RWPE2 (cell line): ENCODE measurements at regions not wholly inside any gene's neighbourhood (a gene's known extent, or its start where the extent isn't known, plus 50 kb on each side); places are given as distances from the start of the nearest gene placed in this dataset.

Experiments
- ATAC-seq: fragments of 200-7000 bp; cut with Tn5 transposase; 3 replicates; pipeline ENCODE4 v1.9.1; 2021; ENCODE audit warnings: low read depth
- DNase-seq: peaks from one replicate; pipeline ENCODE4 v3.0.0-alpha.2; 2020; ENCODE audit warnings: low spot score
- H3K27ac ChIP-seq: fragments of 450-650 bp; 2 replicates; pipeline ENCODE4 v1.5.1; 2017; ENCODE audit warnings: mild to moderate bottlenecking; ENCODE audit not compliant: poor library complexity, severe bottlenecking
- H3K27me3 ChIP-seq: fragments of 250-450 bp; sonication (Bioruptor Pico); 2 replicates; pipeline ENCODE4 v1.5.1; 2021; ENCODE audit warnings: mild to moderate bottlenecking, moderate library complexity; ENCODE audit not compliant: insufficient read depth, poor library complexity, severe bottlenecking
- H3K36me3 ChIP-seq: fragments of 250-450 bp; sonication (Bioruptor Pico); 2 replicates; pipeline ENCODE4 v1.5.1; 2020; ENCODE audit warnings: low read depth, mild to moderate bottlenecking, moderate library complexity
- H3K4me1 ChIP-seq: fragments of 250-450 bp; sonication (Bioruptor Pico); 2 replicates; pipeline ENCODE4 v1.5.1; 2021; ENCODE audit warnings: mild to moderate bottlenecking, moderate library complexity; ENCODE audit not compliant: insufficient read depth, poor library complexity, severe bottlenecking
- H3K4me3 ChIP-seq: fragments of 250-450 bp; sonication (Bioruptor Pico); 2 replicates; pipeline ENCODE4 v1.5.1; 2021; ENCODE audit warnings: mild to moderate bottlenecking, moderate library complexity; ENCODE audit not compliant: severe bottlenecking
- H3K9me3 ChIP-seq: fragments of 250-450 bp; sonication (Bioruptor Pico); 2 replicates; pipeline ENCODE4 v1.5.1; 2021; ENCODE audit warnings: mild to moderate bottlenecking, moderate library complexity; ENCODE audit not compliant: severe bottlenecking
- TF ChIP-seq, protein P1 (sequence below): fragments of 450-650 bp; IDR thresholded peaks from one replicate; pipeline ENCODE4 v1.5.1; 2017; ENCODE audit warnings: mild to moderate bottlenecking, moderate library complexity; ENCODE audit not compliant: poor library complexity, severe bottlenecking

DNA sequence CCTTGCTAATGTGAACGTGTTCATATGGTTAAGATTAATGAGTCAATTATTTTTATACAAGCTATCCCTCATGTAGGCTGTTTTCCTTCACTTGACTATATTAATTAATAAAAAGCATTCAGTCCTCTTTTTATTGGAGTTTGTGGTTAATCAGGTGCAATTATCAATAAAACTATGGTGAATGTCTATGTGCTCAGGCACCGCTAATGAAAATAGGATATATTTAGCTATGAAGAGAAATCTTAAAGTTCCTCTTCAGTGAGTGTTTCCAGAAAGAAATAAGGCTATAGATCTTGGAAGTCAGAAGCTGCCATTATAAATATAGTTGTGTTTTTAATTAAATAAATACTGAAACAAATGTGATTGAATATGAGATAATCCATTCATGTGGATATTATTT is 422.1 kb downstream of the DMAC1 start:
- Histone ChIP-seq H3K36me3 (no peaks in the 10 kb centered on the region), H3K27me3 (no peaks in the 10 kb centered on the region), H3K9me3 (no peaks in the 10 kb centered on the region), H3K4me1 (no peaks in the 10 kb centered on the region), H3K4me3 (no peak overlapping the region), H3K27ac (no peak overlapping the region)
- ATAC-seq (no peak), DNase-seq (no peak)
- TF ChIP-seq, protein P1, sequence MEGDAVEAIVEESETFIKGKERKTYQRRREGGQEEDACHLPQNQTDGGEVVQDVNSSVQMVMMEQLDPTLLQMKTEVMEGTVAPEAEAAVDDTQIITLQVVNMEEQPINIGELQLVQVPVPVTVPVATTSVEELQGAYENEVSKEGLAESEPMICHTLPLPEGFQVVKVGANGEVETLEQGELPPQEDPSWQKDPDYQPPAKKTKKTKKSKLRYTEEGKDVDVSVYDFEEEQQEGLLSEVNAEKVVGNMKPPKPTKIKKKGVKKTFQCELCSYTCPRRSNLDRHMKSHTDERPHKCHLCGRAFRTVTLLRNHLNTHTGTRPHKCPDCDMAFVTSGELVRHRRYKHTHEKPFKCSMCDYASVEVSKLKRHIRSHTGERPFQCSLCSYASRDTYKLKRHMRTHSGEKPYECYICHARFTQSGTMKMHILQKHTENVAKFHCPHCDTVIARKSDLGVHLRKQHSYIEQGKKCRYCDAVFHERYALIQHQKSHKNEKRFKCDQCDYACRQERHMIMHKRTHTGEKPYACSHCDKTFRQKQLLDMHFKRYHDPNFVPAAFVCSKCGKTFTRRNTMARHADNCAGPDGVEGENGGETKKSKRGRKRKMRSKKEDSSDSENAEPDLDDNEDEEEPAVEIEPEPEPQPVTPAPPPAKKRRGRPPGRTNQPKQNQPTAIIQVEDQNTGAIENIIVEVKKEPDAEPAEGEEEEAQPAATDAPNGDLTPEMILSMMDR: no peak

DNA sequence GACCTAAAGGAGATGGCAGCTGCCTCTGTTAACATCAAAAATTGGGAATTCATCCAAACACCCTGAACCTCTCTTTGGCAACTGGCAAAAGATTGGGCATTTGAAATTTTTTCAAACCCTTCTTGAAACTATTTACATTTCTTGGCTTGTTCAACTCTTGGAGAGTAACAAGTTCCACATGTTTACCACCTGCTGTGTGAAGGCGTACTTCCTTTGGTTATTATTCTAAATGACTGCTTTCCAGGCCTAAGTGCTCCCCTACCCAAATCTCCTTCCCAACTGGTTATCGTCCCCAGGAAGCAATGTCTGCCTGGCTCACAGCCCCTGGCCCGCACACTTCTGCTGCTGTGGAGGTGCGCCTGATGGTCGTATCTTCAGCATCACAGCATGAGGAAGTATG is 422.7 kb downstream of the DMAC1 start:
- DNase-seq: no peak
- ATAC-seq: no peak
- H3K27ac ChIP-seq: no peak overlapping the region
- H3K4me1 ChIP-seq: no peaks in the 10 kb centered on the region
- no peaks in the 10 kb centered on the region for H3K27me3 ChIP-seq
- no peaks in the 10 kb centered on the region for H3K9me3 ChIP-seq
- TF ChIP-seq, protein P1: no peak
- H3K4me3 ChIP-seq: no peak overlapping the region
- no peaks in the 10 kb centered on the region for H3K36me3 ChIP-seq

DNA sequence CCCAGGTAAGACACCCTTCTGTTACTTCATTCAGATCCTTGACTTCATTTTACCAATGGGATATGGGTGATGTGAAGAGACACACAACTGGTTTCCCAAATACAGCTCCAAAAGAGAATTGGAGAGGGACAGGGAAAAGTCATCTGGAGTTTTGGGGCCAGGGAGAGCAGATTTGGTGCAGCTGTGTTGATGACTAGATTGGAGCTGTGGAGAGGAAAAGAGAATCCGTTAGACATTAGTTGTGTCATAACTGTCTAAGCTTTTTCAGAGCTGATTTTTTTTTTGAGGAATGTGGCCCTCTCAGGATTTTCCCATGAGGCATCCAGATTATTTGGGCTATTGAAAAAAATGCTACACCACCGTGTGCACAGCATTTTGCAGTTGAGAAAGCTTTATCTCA is 423.4 kb downstream of the DMAC1 start:
- ATAC-seq: no peak
- DNase-seq: no peak
- Histone ChIP-seq H3K9me3 (no peaks in the 10 kb centered on the region), H3K36me3 (no peaks in the 10 kb centered on the region), H3K27me3 (no peaks in the 10 kb centered on the region), H3K4me3 (no peak overlapping the region), H3K27ac (no peak overlapping the region), H3K4me1 (no peaks in the 10 kb centered on the region)
- TF ChIP-seq, protein P1: no peak

DNA sequence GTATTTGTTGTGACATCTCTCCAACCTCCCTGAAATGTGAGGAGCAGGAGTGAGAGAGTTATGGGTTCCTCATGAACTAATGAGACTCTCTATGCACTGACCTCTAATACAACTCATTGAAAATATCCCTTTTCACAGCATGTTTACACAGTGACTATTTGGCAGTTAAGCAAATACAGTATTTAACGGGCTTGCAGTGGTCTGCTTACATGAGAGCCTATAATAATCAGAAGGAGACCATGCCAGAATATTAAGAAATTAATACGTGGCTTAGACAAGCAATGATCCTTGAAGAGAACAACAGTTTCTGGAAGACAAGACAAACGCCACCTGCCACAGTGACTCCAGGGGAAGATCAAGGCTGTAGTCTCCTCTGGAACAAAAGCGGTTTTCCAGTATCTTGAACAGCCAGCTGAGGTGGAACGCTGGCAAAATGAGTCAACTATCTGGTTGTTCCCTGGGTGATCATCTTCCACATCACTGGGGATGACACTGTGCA is 424.5 kb downstream of the DMAC1 start:
- H3K27me3 ChIP-seq: no peaks in the 10 kb centered on the region
- H3K27ac ChIP-seq: no peak overlapping the region
- no peaks in the 10 kb centered on the region for H3K9me3 ChIP-seq
- H3K4me3 ChIP-seq: no peak overlapping the region
- H3K36me3 ChIP-seq: no peaks in the 10 kb centered on the region
- no peak for DNase-seq
- H3K4me1 ChIP-seq: no peaks in the 10 kb centered on the region
- TF ChIP-seq, protein P1: no peak
- ATAC-seq: no peak

DNA sequence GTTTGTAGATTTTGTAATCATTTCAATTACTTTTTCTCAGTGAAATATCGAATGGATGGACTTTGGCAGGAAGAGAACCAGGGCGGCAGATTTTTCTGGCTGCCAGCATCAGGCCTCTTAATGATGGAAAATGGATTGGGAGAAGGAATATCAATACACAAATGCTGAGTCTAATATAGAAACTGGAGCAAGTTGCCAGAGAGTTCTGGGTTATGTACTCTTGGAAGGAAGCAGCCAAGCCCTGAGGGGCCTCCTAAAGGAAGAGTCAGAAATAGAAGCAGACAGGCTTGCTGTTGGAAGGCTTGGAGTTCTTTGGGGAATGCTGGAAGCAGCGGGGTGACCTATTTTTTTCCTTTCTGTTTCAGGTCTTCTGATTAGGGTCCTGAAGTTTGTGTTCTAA is 428.6 kb downstream of the DMAC1 start:
- no peaks in the 10 kb centered on the region for H3K9me3 ChIP-seq
- no peaks in the 10 kb centered on the region for H3K4me1 ChIP-seq
- no peaks in the 10 kb centered on the region for H3K27me3 ChIP-seq
- no peak overlapping the region for H3K27ac ChIP-seq
- TF ChIP-seq, protein P1: no peak
- H3K36me3 ChIP-seq: no peaks in the 10 kb centered on the region
- H3K4me3 ChIP-seq: no peak overlapping the region
- DNase-seq: no peak
- no peak for ATAC-seq
